HG02938 (cell line): ENCODE measurements at regions not wholly inside any gene's neighbourhood (a gene's known extent, or its start where the extent isn't known, plus 50 kb on each side); places are given as distances from the start of the nearest gene placed in this dataset.
"Not testable (repeated sequence)": the region's sequence is repeated elsewhere in the genome, so short reads cannot be mapped to it uniquely, and the experiment has no call there.

Experiments
- ATAC-seq: cut with Tn5 transposase; IDR thresholded peaks from one replicate; pipeline ENCODE4 v1.9.1; 2021; ENCODE audit warnings: mild to moderate bottlenecking, moderate library complexity; ENCODE audit not compliant: unreplicated experiment

DNA sequence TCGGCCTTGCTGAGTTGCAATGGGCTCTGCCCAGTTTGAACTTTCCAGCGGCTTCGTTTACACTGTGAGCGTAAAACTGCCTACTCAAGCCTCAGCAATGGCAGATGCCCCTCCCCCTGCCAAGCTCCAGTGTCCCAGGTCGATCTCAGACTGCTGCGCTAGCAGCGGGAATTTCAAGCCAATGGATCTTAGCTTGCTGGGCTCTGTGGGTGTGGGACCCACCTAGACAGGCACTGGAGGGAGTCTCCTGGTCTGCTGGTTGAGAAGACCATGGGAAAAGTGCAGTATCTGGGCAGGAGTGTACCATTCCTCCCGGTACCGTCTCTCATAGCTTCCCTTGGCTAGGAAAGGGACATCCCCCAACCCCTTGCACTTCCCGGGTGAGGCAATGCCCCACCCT is 88.2 kb downstream of the KLHL28 start:
- no peak for ATAC-seq

DNA sequence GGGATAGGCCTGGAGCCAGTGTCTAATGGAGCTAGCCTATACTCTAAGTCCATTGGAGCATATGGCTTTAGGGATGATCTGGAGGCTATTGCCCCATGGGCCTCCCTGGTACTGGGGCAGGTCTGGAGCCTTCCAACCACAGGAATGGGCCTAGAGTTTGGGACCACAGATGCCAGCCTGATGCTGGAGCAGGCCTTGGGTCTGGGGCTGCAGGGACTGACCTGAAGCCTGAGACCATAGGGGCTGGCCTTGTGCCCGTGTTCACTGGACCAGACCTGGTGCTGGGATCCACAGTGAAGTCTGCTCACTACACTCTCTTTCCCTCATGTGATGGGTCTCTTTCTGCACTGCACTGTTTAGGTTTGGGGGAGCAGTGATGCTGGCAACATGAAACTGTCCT is 95.0 kb downstream of the KLHL28 start:
- ATAC-seq: no peak

DNA sequence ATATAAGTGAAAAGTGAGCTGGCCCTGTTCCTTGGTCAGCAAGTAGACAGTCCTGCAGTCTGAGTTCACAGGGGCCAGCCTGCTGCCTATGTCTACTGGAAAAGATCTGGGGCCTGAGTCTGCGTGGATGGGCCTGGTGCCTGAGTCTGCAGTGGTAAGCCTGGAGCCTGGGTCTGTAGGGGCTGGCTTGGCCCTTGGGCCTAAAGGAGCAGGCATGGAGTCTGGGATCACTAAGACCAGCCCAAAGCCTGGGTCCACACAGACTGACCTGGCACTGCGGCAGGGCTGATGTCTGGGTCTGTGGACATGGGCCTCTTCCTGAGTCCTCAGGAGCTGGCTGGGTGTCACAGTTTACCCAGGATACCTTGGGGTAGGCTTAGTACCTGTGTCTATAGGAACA is 95.4 kb downstream of the KLHL28 start:
- no peak for ATAC-seq

DNA sequence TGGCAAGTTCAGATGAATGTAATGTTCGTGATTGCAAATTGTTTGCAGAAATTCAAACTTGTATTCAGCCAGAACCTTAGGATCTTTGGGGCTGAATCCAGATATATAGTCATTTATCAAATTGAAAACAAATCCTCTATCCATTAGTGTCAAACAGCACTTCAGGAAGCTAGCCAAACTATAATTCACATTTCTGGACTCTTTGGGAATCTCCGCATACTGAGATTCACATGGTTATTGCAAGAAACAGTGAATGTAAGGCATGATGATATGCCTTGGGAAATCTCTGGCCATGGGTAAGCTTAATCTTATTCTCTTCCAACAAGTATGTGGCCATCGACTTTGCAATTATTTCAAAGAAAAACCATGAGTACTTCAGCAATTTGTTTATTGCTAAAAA is 98.5 kb downstream of the KLHL28 start:
- no peak for ATAC-seq

DNA sequence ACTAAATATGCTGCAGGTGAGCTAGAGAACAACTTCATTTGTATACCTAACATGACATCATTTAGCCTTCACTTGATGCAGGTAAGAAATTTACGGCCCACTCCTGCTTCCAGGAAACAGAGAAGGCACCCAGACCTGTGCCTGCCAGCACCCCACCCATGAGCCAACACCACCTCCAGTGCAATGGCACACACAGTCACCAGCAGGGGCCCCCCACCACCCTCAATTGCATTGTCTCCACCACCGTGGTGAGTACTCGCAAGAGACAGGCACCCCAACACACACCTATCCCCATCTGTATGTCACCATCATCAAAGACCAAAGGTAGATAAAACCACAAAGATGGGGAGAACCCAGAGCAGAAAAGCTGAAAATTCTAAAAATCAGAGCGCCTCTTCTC is 107.6 kb downstream of the KLHL28 start:
- ATAC-seq: no peak

DNA sequence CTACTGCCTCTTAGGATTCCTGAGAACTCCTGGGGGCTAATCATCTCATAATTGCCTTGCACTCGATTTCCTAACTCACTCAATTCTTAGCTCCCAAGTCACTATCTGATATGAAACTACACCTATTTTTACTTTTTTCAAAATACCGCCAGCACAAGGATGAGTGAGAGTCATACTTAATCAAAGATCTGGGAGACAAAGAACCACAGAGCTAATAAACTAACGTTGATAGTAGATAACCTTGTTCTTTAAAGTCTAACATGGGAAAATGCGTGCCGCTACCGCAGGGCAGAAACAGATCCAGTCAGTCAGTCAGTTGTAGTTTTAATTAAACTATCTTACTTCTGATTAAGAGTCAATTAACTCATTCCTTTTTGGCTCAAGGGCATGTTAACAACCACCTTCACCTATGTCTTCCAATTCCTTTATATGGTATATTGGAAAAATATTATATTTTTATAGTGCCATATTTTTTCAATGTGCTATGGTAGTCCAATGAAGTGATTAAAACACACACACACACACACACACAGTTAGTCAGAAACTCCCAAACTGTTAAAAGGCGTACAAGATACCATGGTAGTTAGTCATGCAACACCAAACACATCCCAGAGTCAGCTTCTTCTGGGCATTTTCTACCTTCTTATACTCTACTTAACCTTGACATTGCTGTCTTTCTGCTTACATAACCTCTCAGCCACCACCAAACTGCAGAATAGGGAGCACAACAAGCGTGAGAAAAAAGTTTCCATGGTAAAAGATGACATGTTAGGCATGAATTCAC is 114.0 kb downstream of the KLHL28 start:
- no peak for ATAC-seq

DNA sequence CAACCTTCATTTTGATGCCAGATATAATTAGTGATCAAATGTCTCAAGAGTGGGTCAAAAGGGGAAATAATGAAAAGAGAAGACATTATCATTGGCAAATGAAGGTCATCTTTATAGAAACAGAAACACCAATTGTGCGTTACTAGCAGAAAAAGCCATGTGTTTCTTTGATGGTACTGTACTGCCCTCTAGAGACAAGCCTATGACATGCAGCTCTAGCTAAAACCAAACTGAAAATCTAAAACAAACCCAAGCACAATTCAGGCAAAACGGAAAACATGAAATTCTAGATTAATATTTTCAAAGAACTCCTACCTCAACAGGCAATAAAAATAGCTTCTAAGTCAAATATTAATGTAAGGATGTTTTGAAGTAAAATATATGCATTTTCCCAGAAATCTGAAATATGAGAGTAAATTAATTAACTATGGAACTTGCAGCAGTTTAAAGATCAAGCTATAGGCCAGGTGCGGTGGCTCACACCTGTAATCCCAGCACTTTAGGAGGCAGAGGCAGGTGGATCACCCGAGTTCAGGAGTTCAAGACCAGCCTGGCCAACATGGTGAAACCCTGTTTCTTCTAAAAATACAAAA is 115.4 kb downstream of the KLHL28 start:
- peak; percentile 65 for ATAC-seq

DNA sequence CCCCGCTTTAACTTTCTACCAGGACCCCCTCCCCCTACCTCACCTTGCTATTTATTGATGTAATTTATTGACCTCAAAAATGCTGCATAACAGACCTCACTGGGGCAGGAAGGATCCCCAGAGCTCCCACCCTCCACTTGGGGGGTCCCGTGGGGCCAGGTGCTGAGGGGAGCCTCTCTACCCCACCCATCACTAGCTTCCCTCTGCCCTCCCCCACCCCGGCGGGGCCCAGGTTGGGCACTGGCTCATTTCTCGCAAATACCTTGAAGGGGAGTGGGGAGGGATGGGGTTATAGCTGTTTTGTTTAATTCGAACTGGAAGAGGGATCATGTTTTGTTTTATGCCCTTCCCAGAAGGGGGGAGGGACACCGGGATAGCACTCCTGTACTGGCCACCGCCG is 125.8 kb downstream of the KLHL28 start:
- not testable (repeated sequence) for ATAC-seq

DNA sequence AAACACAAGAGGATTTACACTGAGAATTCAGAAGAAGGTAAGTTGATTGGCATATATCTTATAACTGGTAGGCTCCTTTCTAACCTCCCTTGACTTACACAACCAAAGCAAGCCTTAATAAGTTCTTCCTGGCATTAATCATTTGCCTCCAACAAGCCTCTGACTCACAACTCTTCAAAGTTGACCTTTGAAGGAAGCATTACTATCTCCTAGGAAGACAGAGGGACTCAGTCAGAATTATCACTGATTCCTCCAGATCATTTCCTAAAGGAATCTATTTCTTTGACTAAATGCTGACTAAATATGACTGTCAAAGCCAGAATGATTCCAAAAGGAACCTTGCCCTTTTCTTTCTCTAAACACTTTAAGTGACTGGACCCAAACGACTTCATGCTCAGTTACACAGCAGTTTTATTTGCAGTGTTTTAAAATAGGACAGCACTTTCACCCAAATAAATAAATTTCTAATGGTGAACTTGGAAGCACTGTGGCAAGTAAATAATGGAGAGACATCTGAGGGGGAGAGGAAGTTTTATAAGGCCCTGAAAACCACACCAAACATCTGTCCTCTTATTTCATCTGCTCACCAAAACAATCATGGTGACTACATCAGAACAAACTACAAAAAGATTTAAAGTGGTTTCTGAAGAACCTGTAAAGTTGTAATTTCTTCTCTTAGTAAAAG is 128.2 kb downstream of the KLHL28 start:
- no peak for ATAC-seq

DNA sequence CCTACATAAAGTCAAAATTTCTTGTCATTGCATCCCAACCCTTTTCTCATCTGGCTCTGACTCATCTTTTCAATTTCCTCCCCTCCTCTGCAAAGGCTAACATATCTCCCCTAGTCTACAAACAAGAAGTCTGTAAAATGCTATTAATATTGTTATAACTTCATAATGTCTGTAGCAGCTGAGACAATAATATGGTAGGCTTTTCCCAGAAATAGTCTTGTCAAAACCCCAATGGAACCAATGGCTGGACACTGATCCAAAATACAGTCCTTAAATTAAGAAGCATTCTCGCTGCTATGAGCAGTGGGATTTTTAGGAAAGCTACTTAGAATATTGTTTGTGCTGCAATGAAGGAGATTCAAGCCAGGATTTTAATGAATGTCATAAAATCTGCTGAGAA is 131.4 kb downstream of the KLHL28 start:
- ATAC-seq: no peak

DNA sequence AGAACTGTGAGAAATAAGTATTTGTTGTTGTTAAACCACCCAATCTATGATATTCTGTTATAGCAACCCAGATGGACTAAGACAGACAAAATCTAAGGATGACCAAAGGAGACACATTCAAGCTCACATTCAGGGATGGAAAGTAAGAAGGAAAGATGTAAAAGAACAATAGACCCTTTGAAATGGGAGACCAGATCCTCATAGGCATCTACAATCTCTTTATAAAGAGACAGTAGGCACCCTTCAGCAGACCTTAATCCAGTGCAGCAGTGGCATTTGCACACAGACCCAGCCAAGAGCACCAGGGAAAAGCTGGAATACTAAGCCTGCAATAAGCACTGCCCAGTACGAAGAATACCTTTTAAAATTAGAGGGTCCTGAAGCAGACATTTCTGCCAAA is 132.7 kb downstream of the KLHL28 start:
- no peak for ATAC-seq

DNA sequence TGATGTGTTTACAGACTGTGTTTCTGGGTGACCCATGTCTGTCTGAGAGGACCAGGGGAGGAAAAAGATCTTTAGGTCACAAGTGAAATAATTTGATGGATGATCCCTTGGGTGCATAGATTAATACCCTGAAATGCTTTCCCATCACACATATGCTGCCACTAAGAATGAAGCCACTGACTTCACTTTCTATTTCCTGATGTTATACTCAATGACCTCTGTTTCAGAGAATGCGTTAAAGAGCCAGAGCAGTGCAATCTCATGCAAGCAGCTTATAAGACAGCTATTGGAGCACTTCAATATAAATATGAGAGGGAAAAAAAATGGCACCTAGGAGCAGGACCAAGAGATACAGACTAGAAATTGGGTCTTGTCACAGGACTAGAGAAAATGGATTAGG is 133.7 kb downstream of the KLHL28 start:
- no peak for ATAC-seq

DNA sequence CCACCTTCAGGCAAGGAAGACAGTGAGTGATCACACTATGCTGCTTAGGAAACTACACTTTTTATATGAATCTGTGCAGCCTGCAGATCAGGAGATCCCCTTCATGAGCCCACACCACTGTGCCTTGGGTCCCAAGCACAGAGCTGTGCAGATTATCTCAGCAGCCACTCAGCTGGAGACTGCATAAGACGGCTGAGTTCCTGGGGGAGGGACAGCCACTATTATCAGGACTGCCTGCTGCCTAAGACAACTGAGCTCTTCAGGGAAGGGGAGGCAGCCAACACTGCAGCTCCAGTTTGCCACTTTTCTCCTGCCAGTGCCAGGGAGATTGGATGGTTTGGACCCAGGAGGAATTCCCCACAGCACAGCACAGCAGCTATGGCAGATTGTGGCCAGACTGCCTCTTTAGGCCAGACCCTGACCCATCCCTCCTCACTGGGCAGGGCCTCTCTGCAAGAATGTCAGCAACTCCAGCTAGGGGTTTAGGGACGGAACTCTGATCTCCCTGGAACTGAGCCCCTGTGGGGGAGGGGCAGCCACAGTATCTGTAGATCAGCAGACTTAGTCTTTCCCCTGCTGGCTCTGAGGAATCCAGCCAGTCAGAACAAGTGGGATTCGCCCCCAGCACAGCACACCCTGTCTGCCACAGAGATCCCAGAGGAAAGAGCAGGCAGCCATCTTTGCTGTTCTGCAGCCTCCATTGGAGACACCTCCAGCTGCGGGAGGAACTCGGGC is 141.3 kb downstream of the KLHL28 start:
- no peak for ATAC-seq

DNA sequence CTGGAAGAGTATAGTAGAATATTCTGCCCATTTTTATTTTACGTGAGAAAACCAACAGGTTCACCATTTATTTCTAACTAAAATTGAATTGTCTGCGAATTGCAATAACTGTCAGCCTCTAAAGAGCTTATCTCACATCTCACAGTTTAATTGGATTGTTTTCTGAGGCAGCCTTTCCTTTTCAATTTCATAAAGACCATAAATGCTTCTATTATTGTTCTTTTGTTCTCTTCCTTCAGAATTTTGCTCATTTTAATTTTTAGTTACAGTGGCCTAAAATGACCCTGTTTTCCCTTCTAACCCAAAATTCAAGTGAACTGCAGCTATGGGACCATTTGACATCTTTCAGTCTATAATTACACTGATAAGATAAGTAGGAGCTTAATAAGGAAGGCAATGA is 147.6 kb downstream of the KLHL28 start:
- no peak for ATAC-seq

DNA sequence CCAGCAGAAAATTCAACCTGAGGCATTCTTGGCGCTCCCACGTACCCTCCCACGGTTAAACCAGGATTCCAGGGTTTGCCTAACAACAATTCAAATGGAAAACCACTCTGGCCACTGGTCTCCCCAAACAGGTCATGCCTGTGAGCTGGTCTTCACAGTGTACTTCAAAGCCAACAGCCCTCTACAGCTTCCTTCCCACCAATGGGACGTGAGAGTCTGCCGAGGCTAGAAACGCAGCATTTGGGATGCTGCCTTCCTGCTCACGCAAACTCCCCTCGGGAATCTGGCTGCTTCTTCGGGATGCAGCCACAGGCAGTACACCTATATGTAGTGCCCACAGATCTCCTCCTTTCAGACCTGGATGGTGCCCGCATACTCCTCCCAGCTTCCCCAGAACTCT is 149.1 kb downstream of the KLHL28 start:
- ATAC-seq: no peak

DNA sequence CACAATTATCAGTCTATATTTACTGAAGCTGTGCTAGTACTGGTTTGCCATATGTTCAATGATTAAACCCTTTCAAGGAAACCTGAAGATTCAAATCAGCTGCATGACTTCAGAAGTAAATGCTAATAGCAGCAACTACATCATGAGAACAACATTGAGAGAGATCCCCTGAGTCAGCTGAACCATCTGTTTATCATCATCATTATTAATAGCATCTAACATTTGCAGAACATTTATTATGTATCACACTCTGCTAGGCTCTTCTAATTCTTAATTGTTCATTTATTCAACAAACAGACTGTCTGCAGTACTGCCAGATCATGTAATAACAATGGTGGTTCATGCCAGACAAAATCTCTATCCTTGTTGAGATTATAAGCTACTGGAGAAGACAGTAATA is 157.4 kb downstream of the KLHL28 start:
- no peak for ATAC-seq

DNA sequence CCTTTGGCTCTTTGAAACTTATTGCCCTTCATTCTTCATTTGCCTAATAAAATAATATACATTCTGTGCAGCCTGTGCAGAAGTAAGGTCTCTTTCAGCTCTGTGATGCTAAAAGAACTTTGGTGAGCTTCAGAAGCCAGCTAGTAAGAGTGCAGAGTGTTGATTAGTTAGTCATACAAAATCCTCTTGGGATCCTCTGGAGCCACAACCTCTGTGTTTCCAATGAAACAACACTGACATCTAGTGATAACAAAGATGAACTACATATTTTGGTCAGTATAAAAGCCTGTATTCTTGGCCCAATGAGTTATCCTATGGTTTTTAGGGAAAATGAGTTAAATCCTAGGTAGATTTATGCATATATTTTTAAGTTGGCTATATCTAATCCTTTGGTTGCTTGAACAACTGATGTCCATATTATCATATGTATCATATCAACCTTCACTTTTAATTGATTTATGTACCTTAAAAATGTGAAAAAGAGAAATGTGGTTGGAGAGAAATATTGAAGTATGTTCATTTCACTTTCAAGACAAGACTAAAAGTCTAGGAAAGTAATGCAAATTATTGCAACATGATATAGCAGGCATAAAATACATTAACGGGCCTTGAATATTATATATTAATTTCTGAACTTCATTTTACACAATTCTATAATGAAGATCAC is 158.4 kb downstream of the KLHL28 start:
- ATAC-seq: peak; percentile 80

DNA sequence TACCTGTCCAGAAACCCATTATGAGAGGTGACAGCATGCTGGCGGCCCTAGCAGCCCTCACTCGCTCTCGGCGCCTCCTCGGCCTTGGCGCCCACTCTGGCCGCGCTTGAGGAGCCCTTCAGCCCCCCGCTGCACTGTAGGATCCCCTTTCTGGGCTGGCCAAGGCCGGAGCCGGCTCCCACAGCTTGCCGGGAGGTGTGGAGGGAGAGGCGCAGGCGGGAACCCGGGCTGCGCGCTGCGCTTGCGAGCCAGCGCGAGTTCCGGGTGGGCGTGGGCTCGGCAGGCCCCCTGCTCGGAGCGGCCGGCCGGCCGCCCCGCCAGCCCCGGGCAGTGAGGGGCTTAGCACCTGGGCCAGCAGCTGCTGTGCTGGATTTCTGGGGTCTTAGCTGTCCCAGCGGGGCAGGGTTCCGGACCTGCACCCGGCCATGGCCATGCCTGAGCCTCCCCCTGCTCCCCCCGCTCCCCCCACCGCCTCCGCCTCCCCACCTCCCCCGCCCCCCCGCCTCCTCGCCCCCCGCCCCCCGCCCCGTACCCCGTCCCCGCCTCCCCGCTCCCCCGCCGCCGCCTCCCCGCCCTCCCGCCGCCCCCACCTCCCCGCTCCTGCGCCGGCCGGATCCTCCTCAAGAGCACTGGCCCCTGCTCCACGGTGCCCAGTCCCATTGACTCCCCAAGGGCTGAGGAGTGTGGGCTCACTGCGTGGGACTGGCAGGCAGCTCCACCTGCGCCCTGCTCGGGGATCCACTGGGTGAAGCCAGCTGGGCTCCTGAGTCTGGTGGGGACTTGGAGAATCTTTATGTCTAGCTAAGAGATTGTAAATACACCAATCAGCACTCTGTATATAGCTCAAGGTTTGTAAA is 163.1 kb downstream of the KLHL28 start:
- ATAC-seq: no peak

DNA sequence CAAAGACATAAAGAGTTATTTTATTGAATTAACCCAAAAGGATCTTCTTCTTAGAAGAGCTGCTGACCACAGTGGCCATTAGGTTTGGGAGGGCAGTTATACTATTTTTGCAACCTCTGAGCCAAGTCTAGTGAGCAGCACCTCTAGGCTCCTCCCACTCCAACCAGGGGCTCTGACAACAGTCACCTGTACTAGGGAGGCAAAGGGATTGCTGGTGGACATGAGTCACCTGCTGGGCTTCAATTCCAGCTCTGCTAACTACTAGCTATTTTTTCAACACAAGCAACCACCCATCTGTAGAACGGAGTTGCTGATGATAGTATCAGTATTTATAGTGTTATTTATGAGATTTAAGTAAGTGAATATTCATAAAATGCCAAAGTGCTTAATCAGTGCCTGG is 166.0 kb downstream of the KLHL28 start:
- no peak for ATAC-seq

DNA sequence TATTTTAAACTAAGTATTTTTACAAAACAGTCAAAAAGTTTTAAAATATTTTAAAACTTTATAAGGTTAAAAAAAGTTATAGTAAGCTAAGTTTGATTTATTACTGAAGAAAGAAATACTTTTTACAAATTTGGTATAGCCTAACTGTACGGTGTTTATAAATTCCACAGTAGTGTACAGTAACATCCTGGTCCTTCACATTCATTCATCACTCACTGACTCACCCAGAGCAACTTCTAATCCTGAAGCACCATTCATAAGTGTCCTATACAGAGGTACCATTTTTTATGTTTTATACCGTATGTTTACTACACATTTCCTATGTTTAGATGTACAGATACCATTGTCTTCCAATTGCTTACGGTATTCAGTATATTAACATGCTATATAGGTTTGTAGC is 170.0 kb downstream of the KLHL28 start:
- no peak for ATAC-seq
